Gastroesophageal sphincter (tissue), 4 donors: ENCODE measurements at regions not wholly inside any gene's neighbourhood (a gene's known extent, or its start where the extent isn't known, plus 50 kb on each side); places are given as distances from the start of the nearest gene placed in this dataset.

Experiments used
- ATAC-seq: fragments of 150-250 bp; one replicate; pipeline ENCODE4 v1.9.1; 2016; ENCODE audit warnings: mild to moderate bottlenecking, moderate library complexity
- H3K27ac ChIP-seq, 4 donors: fragments of 200-600 bp; sonication (generic) in 3 of 4; 1 replicate in 3 of 4; 2 replicates in 1 of 4; pipeline ENCODE4 v1.5.1; 2016 to 2019
- H3K27me3 ChIP-seq: fragments of 200-600 bp; sonication (generic); one replicate; pipeline ENCODE4 v1.5.1; 2019
- H3K36me3 ChIP-seq, 2 donors: fragments of 200-600 bp; sonication (generic); one replicate each; pipeline ENCODE4 v1.5.1; 2019; ENCODE audit warnings: control low read depth in 1 of 2
- H3K4me1 ChIP-seq, 3 donors: fragments of 200-600 bp; sonication (generic); 1 replicate in 2 of 3; 2 replicates in 1 of 3; pipeline ENCODE4 v1.5.1; 2016 to 2019; ENCODE audit warnings: control low read depth in 2 of 3
- H3K4me3 ChIP-seq, 2 donors: fragments of 200-600 bp; sonication (generic); one replicate each; pipeline ENCODE4 v1.5.1; 2019; ENCODE audit warnings: mild to moderate bottlenecking in 1 of 2, moderate library complexity in 1 of 2
- H3K9me3 ChIP-seq, 3 donors: fragments of 200-600 bp; sonication (generic); one replicate each; pipeline ENCODE4 v1.5.1; 2017 to 2019; ENCODE audit warnings: control low read depth in 2 of 3
- EP300 ChIP-seq: sonication (generic); formaldehyde crosslinking; IDR thresholded peaks from one replicate; pipeline ENCODE4 v1.6.1; 2017; ENCODE audit warnings: antibody characterized with exemption, mild to moderate bottlenecking
- POLR2A ChIP-seq, 2 donors: fragments of 450-650 bp; IDR thresholded peaks; one replicate each; pipeline ENCODE4 v1.6.1; 2017; ENCODE audit warnings: antibody characterized with exemption in 2 of 2, mild to moderate bottlenecking in 2 of 2, moderate library complexity in 1 of 2
- POLR2AphosphoS5 ChIP-seq: sonication (generic); formaldehyde crosslinking; IDR thresholded peaks from one replicate; pipeline ENCODE4 v1.6.1; 2017; ENCODE audit warnings: antibody characterized with exemption
- WGBS, 2 donors: methylation state at CpG; one replicate each; pipeline ENCODE4 v1.1.5; 2018; ENCODE audit warnings: low coverage in 1 of 2; 5-methylcytosine and 5-hydroxymethylcytosine counted together
- TF ChIP-seq, protein P1 (sequence below), 4 experiments: fragments of 200-600 bp in 2 of 4; fragments of 450-650 bp in 2 of 4; sonication (generic) in 1 of 4; IDR thresholded peaks; one replicate each; pipeline ENCODE4 v1.5.1; 2017 to 2019; ENCODE audit warnings: antibody characterized with exemption in 4 of 4, mild to moderate bottlenecking in 2 of 4, moderate library complexity in 2 of 4

DNA sequence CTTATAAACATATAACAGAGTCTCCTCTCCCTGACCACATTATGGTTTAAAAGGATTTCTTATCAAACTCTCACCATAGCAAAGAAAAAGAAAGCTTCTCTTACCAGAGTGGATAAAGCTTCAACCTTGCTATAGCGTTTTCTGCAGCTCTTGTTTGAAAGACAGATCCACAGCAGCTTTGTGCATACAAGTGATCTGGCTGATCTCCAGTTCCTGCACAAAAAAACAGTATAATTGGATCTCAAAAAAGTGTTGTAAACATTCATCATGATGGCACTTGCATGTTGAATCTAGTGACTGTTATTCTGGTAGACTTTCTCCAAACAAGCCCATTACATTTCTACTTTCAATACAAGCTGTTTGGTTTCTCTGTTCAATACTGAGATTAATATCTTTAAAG is 178.9 kb upstream of the MGAT4C start:
- no peaks in the 10 kb centered on the region for H3K36me3 ChIP-seq
- H3K4me3 ChIP-seq = no peak overlapping the region
- no peak for ATAC-seq
- no peak overlapping the region for H3K27ac ChIP-seq
- H3K4me1 ChIP-seq = no peaks in the 10 kb centered on the region
- H3K9me3 ChIP-seq = peaks cover 0 to 10% (median 0%) of the 10 kb centered on the region in 3 donors
- WGBS, 2 donors = 7 to 22% methylated on average over 1 of the region's 1 CpG
- TF ChIP-seq POLR2AphosphoS5 (no peak), POLR2A (IDR thresholded peaks at IDR 0.05) (no peak), EP300 (no peak)
- TF ChIP-seq, protein P1, sequence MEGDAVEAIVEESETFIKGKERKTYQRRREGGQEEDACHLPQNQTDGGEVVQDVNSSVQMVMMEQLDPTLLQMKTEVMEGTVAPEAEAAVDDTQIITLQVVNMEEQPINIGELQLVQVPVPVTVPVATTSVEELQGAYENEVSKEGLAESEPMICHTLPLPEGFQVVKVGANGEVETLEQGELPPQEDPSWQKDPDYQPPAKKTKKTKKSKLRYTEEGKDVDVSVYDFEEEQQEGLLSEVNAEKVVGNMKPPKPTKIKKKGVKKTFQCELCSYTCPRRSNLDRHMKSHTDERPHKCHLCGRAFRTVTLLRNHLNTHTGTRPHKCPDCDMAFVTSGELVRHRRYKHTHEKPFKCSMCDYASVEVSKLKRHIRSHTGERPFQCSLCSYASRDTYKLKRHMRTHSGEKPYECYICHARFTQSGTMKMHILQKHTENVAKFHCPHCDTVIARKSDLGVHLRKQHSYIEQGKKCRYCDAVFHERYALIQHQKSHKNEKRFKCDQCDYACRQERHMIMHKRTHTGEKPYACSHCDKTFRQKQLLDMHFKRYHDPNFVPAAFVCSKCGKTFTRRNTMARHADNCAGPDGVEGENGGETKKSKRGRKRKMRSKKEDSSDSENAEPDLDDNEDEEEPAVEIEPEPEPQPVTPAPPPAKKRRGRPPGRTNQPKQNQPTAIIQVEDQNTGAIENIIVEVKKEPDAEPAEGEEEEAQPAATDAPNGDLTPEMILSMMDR (IDR thresholded peaks at IDR 0.05) = no peak
- no peaks in the 10 kb centered on the region for H3K27me3 ChIP-seq

DNA sequence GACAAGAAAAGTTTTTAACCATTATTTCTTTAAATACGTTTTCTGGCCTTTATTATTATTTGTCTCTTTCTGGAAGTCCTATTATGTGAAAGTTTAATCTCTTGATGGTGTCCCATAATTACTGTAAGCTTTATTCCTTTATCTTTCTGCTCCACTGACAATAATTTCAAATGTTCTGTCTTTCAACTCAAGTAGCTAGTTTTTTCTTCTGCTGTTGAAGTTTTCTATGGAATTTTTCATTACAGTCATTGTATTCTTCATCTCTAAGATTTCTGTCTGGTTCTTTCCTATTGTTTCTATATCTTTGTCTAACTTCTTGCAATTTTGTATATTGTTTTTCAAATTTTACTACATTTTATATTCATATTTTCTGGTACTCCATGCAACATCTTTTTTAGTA is 173.6 kb upstream of the MGAT4C start:
- H3K27me3 ChIP-seq = no peaks in the 10 kb centered on the region
- WGBS, 2 donors = 50 to 78% methylated on average over 1 of the region's 1 CpG
- ATAC-seq = no peak
- peaks cover 0 to 18% (median 0%) of the 10 kb centered on the region in 3 donors for H3K9me3 ChIP-seq
- no peak overlapping the region for H3K4me3 ChIP-seq
- TF ChIP-seq, protein P1 (IDR thresholded peaks at IDR 0.05) = no peak
- TF ChIP-seq POLR2A (IDR thresholded peaks at IDR 0.05) (no peak), POLR2AphosphoS5 (no peak), EP300 (no peak)
- H3K36me3 ChIP-seq = no peaks in the 10 kb centered on the region
- no peaks in the 10 kb centered on the region for H3K4me1 ChIP-seq
- no peak overlapping the region for H3K27ac ChIP-seq

DNA sequence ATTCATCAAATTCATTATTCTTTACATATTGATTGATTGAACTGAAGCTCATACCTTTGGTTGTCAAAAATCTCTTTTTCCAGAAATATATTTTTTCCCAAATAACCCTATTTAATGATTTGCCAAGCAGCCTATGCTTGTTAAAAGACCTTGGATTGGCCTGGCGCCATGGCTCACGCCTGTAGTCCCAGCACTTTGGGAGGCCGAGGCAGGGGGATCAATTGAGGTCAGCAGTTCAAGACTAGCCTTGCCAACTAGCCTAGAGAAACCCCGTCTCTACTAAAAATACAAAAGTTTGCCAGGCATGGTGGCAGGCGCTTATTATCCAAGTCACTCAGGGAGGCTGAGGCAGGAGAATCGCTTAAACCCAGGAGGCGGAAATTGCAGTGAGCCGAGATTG is 165.1 kb upstream of the MGAT4C start:
- Histone ChIP-seq H3K4me1 (no peaks in the 10 kb centered on the region), H3K4me3 (no peak overlapping the region), H3K27me3 (no peaks in the 10 kb centered on the region), H3K9me3 (no peaks in the 10 kb centered on the region), H3K27ac (no peak overlapping the region), H3K36me3 (no peaks in the 10 kb centered on the region)
- no peak for ATAC-seq
- no peak for TF ChIP-seq EP300
- TF ChIP-seq, protein P1 (IDR thresholded peaks at IDR 0.05) = no peak
- TF ChIP-seq POLR2AphosphoS5 = no peak
- TF ChIP-seq POLR2A (IDR thresholded peaks at IDR 0.05) = no peak
- WGBS, 2 donors = 89% methylated on average over 3 of the region's 8 CpGs; no CpG with 5 or more reads in 1 of the 2 donors

DNA sequence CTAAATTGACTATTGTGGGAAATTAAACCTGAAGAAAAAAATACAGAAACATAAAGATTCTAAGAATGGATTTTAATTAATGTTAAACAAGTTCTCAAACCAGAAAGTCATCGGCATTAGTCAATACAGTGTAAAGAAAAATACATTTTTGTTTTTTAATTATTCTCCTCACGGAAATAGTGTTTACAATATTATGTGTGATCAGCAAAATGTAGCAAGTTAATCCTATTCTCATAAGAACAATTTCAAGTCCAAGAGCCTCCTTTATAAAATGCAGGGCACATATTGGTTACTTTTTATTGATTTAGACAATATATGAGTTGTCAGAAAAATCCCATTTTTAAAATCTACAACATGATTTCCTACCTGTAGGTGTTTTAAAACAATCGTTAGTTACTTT is 158.0 kb upstream of the MGAT4C start:
- Histone ChIP-seq H3K9me3 (peaks cover 0 to 15% (median 0%) of the 10 kb centered on the region in 3 donors), H3K4me3 (no peak overlapping the region), H3K4me1 (no peaks in the 10 kb centered on the region), H3K36me3 (no peaks in the 10 kb centered on the region), H3K27me3 (no peaks in the 10 kb centered on the region), H3K27ac (no peak overlapping the region)
- ATAC-seq = no peak
- TF ChIP-seq, protein P1 (IDR thresholded peaks at IDR 0.05) = no peak
- no peak for TF ChIP-seq POLR2AphosphoS5
- no peak for TF ChIP-seq EP300
- TF ChIP-seq POLR2A (IDR thresholded peaks at IDR 0.05) = no peak
- 77 to 87% methylated on average over 3 of the region's 3 CpGs for WGBS, 2 donors

DNA sequence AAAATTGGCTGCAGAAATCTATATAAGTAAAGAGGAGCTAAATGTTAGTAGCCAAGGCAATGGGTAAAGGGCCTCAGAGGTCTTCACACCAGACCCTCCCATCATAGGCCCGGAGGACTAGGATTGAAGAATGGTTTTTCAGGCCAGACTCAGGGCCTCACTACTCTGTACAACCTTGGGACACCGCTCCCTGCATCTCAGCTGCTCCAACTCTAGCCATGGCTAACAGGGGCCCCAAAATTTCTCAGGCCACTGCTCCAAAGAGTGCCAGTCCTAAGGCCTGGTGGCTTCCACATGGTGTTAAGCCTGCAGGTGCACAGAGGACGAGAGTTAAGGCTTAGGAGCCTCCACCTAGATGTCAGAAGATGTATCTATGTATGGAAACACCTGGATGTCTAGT is 155.5 kb upstream of the MGAT4C start:
- Histone ChIP-seq H3K36me3 (no peaks in the 10 kb centered on the region), H3K27me3 (no peaks in the 10 kb centered on the region), H3K4me1 (no peaks in the 10 kb centered on the region), H3K4me3 (no peak overlapping the region), H3K27ac (no peak overlapping the region), H3K9me3 (peaks cover 0 to 15% (median 0%) of the 10 kb centered on the region in 3 donors)
- WGBS, 2 donors = 14 to 89% methylated on average over 1 of the region's 3 CpGs
- TF ChIP-seq, protein P1 (IDR thresholded peaks at IDR 0.05) = no peak
- TF ChIP-seq POLR2A (IDR thresholded peaks at IDR 0.05) = no peak
- no peak for TF ChIP-seq EP300
- TF ChIP-seq POLR2AphosphoS5 = no peak
- peak; percentile 16 for ATAC-seq
